Glutamatergic neuron (in vitro differentiated cells): ENCODE measurements at regions not wholly inside any gene's neighbourhood (a gene's known extent, or its start where the extent isn't known, plus 50 kb on each side); places are given as distances from the start of the nearest gene placed in this dataset.

Source experiments
- DNase-seq: peaks from one replicate; pipeline ENCODE4 v3.0.0; 2022
- H3K27ac Mint-ChIP-seq: one replicate; pipeline ENCODE4 v1.8.0; 2020; ENCODE audit warnings: mild to moderate bottlenecking, mixed read lengths, inconsistent platforms; ENCODE audit not compliant: unreplicated experiment
- H3K27me3 Mint-ChIP-seq: one replicate; pipeline ENCODE4 v1.8.0; 2020; ENCODE audit warnings: mild to moderate bottlenecking, moderate library complexity, mixed read lengths, inconsistent platforms; ENCODE audit not compliant: unreplicated experiment
- H3K36me3 Mint-ChIP-seq: one replicate; pipeline ENCODE4 v1.8.0; 2020; ENCODE audit warnings: mild to moderate bottlenecking, mixed read lengths, inconsistent platforms; ENCODE audit not compliant: unreplicated experiment
- H3K4me1 Mint-ChIP-seq: one replicate; pipeline ENCODE4 v1.8.0; 2020; ENCODE audit warnings: mild to moderate bottlenecking, low read depth, mixed read lengths, inconsistent platforms; ENCODE audit not compliant: unreplicated experiment
- H3K4me3 Mint-ChIP-seq: one replicate; pipeline ENCODE4 v1.8.0; 2020; ENCODE audit warnings: mild to moderate bottlenecking, mixed read lengths, inconsistent platforms; ENCODE audit not compliant: unreplicated experiment
- H3K9me3 Mint-ChIP-seq: one replicate; pipeline ENCODE4 v1.8.0; 2020; ENCODE audit warnings: mild to moderate bottlenecking, moderate library complexity, mixed read lengths, inconsistent platforms; ENCODE audit not compliant: unreplicated experiment
- TF ChIP-seq, protein P1 (sequence below): fragments of 200-600 bp; sonication (generic); IDR thresholded peaks from one replicate; pipeline ENCODE4 v1.5.0; 2021; ENCODE audit not compliant: partially characterized antibody, unreplicated experiment

DNA sequence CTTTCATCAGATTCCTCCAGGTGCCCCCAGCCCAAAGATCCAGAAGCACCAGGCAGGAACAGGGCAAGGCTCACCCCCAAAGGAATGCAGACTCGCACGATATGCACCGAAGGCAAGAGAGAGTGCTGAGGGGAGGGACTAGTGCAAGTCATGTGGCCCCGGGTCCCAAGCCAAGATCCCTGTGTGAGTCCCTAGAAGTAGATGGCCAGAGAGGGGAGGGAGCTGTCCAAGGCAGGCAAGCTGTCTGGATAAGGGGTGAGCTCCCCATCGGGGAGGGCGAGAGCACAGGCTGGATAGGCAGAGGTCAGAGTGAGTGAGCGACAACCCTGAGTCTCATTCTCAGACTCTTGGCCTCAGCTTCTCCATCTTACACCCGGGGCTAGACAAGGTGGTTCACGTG lies 171.5 kb upstream of the LINGO1 start:
- Mint-ChIP-seq H3K4me1 (peaks cover 39% of the 10 kb centered on the region), H3K27me3 (peaks cover 9% of the 10 kb centered on the region), H3K27ac (no peak overlapping the region), H3K9me3 (peaks cover 6% of the 10 kb centered on the region), H3K4me3 (no peak overlapping the region), H3K36me3 (no peaks in the 10 kb centered on the region)
- TF ChIP-seq, protein P1, sequence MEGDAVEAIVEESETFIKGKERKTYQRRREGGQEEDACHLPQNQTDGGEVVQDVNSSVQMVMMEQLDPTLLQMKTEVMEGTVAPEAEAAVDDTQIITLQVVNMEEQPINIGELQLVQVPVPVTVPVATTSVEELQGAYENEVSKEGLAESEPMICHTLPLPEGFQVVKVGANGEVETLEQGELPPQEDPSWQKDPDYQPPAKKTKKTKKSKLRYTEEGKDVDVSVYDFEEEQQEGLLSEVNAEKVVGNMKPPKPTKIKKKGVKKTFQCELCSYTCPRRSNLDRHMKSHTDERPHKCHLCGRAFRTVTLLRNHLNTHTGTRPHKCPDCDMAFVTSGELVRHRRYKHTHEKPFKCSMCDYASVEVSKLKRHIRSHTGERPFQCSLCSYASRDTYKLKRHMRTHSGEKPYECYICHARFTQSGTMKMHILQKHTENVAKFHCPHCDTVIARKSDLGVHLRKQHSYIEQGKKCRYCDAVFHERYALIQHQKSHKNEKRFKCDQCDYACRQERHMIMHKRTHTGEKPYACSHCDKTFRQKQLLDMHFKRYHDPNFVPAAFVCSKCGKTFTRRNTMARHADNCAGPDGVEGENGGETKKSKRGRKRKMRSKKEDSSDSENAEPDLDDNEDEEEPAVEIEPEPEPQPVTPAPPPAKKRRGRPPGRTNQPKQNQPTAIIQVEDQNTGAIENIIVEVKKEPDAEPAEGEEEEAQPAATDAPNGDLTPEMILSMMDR: no peak
- DNase-seq: no peak

DNA sequence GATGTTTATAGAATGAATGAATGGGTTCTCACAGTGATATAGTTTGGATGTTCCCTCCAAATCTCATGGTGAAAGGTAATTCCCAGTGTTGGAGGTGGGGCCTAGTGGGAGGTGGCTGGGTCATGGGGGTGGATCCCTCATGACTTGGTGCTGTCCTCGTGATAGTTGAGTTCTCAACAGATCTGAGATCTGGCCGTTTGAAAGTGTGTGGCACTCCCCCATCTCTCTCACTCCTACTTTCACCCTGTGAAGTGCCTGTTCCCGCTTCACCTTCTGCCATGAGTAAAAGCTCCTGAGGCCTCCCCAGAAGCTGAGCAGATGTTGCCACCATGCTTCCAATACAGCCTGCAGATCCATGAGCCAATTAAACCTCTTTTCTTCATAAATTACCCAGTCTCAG lies 170.8 kb upstream of the LINGO1 start:
- Mint-ChIP-seq H3K4me1 (peaks cover 39% of the 10 kb centered on the region), H3K36me3 (no peaks in the 10 kb centered on the region), H3K4me3 (peak overlapping the region; percentile 63), H3K27me3 (peaks cover 9% of the 10 kb centered on the region), H3K27ac (peak overlapping the region; percentile 66), H3K9me3 (peaks cover 6% of the 10 kb centered on the region)
- TF ChIP-seq, protein P1: no peak
- DNase-seq: no peak

DNA sequence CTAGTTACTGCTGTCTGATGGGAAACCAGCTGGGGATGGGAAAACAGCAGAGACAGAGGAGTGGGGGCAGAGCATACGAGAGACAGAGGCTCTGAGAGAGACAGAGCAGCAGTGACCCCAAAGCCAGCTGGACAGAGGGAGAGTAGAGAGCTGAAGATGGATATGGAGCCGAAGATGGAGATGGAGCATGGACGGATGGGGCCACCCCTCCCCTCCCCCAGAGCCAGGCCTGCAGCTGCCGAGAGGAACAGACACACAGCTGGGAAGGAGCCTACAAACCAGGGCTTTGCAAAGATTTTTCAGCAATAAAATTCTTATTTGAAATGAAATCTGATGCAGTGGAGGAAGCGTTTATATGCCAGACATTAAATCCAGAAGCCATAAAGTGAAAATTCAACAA lies 167.6 kb upstream of the LINGO1 start:
- no peak overlapping the region for H3K4me3 Mint-ChIP-seq
- TF ChIP-seq, protein P1: no peak
- peaks cover 32% of the 10 kb centered on the region for H3K4me1 Mint-ChIP-seq
- H3K36me3 Mint-ChIP-seq: no peaks in the 10 kb centered on the region
- DNase-seq: no peak
- no peak overlapping the region for H3K27ac Mint-ChIP-seq
- H3K9me3 Mint-ChIP-seq: peaks cover 5% of the 10 kb centered on the region
- H3K27me3 Mint-ChIP-seq: peaks cover 5% of the 10 kb centered on the region

DNA sequence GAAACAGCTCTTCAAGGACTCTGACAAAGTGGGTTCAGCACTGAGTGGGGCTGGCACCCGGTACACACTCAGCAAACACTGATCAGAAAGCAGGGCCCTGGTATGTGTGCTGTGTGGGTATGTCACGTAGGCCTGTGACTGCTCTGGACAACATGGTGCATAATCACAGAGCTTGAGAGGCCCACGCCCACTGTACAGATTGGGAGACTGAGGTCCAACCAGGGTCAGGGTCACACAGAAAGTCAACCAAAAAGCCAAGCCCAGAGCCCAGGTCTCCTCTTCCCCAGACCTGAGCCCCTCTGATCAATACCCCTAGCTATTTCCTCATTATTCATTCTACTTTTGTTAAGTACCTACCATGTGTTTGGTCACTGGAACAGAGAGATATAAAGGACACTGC lies 166.1 kb upstream of the LINGO1 start:
- peaks cover 28% of the 10 kb centered on the region for H3K4me1 Mint-ChIP-seq
- peaks cover 5% of the 10 kb centered on the region for H3K27me3 Mint-ChIP-seq
- no peak overlapping the region for H3K4me3 Mint-ChIP-seq
- no peaks in the 10 kb centered on the region for H3K36me3 Mint-ChIP-seq
- TF ChIP-seq, protein P1: no peak
- no peak for DNase-seq
- H3K9me3 Mint-ChIP-seq: peaks cover 5% of the 10 kb centered on the region
- no peak overlapping the region for H3K27ac Mint-ChIP-seq

DNA sequence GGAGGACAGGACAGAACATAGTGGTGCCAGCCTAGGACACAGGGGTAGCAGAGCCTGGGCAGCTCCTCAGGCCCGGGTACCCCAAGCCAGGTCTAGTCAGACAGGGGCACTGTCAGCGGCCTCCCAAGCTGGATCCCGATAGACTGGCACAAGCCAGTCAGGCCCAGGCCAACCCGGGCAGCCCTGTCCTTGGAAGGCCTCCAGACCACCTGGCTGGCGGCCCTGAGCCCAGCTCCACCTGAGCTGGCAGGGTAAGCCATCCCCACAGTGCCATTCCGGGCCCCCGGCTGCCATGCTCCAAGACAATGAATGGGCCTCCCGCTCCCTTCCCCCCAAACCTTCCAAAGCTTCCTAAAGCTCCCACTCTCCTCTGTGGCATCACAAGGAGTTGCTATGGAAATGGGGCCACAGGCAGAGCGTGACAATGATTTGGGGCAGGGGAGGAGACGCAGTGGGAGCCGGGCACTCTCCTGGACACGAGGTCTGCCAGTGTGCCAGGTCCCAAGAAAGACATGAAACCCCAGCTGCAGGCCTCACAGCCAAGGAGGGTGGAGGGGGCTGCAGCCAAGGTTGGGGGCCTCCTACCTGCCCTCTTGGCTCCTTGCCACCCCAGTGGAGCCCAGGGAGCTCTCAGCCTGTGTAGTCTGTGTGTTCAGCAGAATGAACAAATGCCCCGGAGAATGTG lies 165.6 kb upstream of the LINGO1 start:
- H3K9me3 Mint-ChIP-seq: peaks cover 5% of the 10 kb centered on the region
- no peak overlapping the region for H3K4me3 Mint-ChIP-seq
- H3K4me1 Mint-ChIP-seq: peaks cover 23% of the 10 kb centered on the region
- no peaks in the 10 kb centered on the region for H3K36me3 Mint-ChIP-seq
- H3K27ac Mint-ChIP-seq: no peak overlapping the region
- H3K27me3 Mint-ChIP-seq: peaks cover 2% of the 10 kb centered on the region
- no peak for DNase-seq
- TF ChIP-seq, protein P1: no peak
